DOHH2 (cell line): ENCODE measurements at regions not wholly inside any gene's neighbourhood (a gene's known extent, or its start where the extent isn't known, plus 50 kb on each side); places are given as distances from the start of the nearest gene placed in this dataset.

Experiments used
- EZH2phosphoT487 ChIP-seq: fragments of 200-600 bp; sonication (generic); IDR thresholded peaks from 2 replicates; pipeline ENCODE4 v1.6.1; 2017; ENCODE audit warnings: borderline replicate concordance, mild to moderate bottlenecking, antibody characterized with exemption, low read length, moderate library complexity, mixed read lengths
- TF ChIP-seq, protein P1 (sequence below): fragments of 200-600 bp; sonication (generic); IDR thresholded peaks from one replicate; pipeline ENCODE4 v1.5.1; 2014; ENCODE audit warnings: antibody characterized with exemption, mild to moderate bottlenecking, low read depth, low read length; ENCODE audit not compliant: poor library complexity, severe bottlenecking

DNA sequence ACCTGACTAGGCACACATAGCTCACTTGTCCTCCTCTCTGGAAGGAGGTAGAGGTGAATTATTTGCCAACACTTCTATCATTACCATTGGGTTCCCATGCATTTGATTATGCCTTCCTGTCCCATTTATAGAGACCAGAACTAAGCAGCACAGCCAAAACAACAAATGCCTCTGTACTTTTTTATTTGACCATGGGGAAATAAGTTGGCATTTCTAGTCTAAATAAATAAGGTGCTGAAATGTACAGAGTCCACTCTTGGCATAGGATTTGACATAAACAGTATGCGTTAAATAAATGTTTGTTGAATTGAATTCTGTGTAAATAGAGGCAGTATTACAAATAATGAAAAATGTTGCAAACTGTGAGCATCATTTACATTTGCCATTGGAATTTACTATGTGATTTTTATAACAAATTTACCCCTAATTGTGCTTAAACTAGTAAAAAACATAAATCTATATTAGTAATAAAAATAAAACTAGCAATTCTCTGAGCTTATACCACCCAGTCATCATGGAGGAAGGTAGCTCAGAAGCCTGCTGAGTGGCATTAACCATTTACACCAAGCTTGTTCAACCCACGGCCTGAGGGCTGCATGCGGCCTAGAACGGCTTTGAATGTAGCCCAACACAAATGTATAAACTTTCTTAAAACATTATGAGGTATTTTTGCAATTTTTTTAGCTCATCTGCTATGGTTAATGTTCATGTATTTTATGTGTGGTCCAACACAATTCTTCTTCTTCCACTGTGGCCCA lies 367.8 kb downstream of the FIGN start:
- TF ChIP-seq, protein P1, sequence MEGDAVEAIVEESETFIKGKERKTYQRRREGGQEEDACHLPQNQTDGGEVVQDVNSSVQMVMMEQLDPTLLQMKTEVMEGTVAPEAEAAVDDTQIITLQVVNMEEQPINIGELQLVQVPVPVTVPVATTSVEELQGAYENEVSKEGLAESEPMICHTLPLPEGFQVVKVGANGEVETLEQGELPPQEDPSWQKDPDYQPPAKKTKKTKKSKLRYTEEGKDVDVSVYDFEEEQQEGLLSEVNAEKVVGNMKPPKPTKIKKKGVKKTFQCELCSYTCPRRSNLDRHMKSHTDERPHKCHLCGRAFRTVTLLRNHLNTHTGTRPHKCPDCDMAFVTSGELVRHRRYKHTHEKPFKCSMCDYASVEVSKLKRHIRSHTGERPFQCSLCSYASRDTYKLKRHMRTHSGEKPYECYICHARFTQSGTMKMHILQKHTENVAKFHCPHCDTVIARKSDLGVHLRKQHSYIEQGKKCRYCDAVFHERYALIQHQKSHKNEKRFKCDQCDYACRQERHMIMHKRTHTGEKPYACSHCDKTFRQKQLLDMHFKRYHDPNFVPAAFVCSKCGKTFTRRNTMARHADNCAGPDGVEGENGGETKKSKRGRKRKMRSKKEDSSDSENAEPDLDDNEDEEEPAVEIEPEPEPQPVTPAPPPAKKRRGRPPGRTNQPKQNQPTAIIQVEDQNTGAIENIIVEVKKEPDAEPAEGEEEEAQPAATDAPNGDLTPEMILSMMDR, result no peak
- no peak for TF ChIP-seq EZH2phosphoT487
